ENCODE measurements at regions not wholly inside any gene's neighbourhood (a gene's known extent, or its start where the extent isn't known, plus 50 kb on each side); places are given as distances from the start of the nearest gene placed in this dataset.

GRCh38 chr4:171157462-171158082 is 655.6 kb upstream of the GALNTL6 start:
- TF ChIP-seq CTCF (IDR thresholded peaks at IDR 0.05; ENCODE audit: poor library complexity, severe bottlenecking) (no peak), EZH2 (IDR thresholded peaks at IDR 0.05; ENCODE audit: borderline replicate concordance, insufficient read depth, low read length, poor library complexity, severe bottlenecking) (no peak), EP300 (conservative IDR thresholded peaks at IDR 0.05; ENCODE audit: poor library complexity, severe bottlenecking) (no peak), RAD21 (conservative IDR thresholded peaks at IDR 0.05) (no peak)
